HG03039 (cell line): ENCODE measurements at regions not wholly inside any gene's neighbourhood (a gene's known extent, or its start where the extent isn't known, plus 50 kb on each side); places are given as distances from the start of the nearest gene placed in this dataset.

Source experiments
- ATAC-seq: cut with Tn5 transposase; IDR thresholded peaks from one replicate; pipeline ENCODE4 v1.9.1; 2021; ENCODE audit warnings: mild to moderate bottlenecking, moderate library complexity; ENCODE audit not compliant: unreplicated experiment

DNA sequence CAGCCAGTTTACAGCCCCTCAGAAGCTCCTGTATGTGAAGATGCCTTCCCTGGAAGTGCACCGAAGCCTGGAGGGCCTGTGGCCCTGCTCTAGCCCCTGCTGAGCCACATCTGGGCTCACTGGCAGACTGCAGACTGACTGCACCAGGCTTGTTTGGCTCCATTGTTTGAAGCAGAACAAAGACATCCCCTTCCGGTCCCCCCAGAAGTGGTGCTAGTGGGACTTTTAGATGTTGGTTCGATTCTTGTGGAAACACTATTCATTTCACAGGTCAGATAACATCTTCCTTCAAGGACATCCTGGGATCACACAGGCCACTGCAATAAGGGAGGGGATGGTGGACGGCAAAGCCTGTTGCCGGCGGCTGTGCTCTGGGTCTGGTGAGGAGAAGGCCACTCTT is 57.8 kb upstream of the CBLN2 start:
- ATAC-seq, result no peak

DNA sequence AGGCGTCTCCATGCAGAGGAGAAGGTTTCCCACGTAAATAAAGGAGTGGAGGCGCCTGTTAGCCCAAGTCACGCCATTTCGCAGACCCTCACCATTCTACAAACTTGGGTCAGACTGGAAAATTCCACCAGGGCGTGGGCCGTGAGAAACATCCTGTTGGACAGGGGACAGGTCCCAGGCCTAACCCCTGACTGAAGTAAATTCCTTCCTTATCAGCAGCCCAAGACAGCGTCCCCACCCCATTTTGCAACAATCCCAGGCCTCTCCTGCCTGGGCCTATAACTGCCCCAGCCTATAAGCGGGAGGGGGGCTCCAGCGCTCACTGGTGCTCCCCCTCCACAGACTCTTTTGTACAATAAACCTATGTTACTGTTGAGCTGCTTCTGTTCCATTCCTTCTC is 57.3 kb upstream of the CBLN2 start:
- ATAC-seq, result no peak
